Keratinocyte (primary cell): ENCODE measurements at regions not wholly inside any gene's neighbourhood (a gene's known extent, or its start where the extent isn't known, plus 50 kb on each side); places are given as distances from the start of the nearest gene placed in this dataset.

ENCODE experiments used
- DNase-seq: peaks from one replicate; pipeline ENCODE4 v3.0.0-alpha.2; 2011; ENCODE audit warnings: low read depth, missing footprints, low spot score
- FAIRE-seq: peaks from 2 replicates; lab custom pipeline; 2011; peaks lifted over from hg19 to GRCh38; lab: Jason Lieb, UNC
- H2AFZ ChIP-seq: 2 replicates; pipeline ENCODE4 v1.6.0; 2012; ENCODE audit warnings: low read length, control low read depth, inconsistent platforms; ENCODE audit not compliant: control insufficient read depth
- H3K27ac ChIP-seq: 2 replicates; pipeline ENCODE4 v1.5.1; 2011; ENCODE audit warnings: low read length; ENCODE audit not compliant: control insufficient read depth, insufficient read depth
- H3K27me3 ChIP-seq: 3 replicates; pipeline ENCODE4 v1.6.0; 2011; ENCODE audit warnings: low read length; ENCODE audit not compliant: control insufficient read depth, insufficient read depth; ENCODE audit errors: extremely low read depth
- H3K36me3 ChIP-seq, 2 experiments: 2 replicates in 1 of 2; 3 replicates in 1 of 2; pipeline ENCODE4 v1.5.1; 2011; ENCODE audit warnings: low read length in 2 of 2, mild to moderate bottlenecking in 1 of 2; ENCODE audit not compliant: control insufficient read depth in 2 of 2, insufficient read depth in 2 of 2; ENCODE audit errors: extremely low read depth in 1 of 2
- H3K4me1 ChIP-seq: 3 replicates; pipeline ENCODE4 v1.5.1; 2011; ENCODE audit warnings: low read length; ENCODE audit not compliant: control insufficient read depth, insufficient read depth; ENCODE audit errors: extremely low read depth
- H3K4me2 ChIP-seq: 3 replicates; pipeline ENCODE4 v1.6.0; 2011; ENCODE audit warnings: low read depth, low read length; ENCODE audit not compliant: control insufficient read depth, insufficient read depth; ENCODE audit errors: extremely low read depth
- H3K4me3 ChIP-seq, 3 experiments: fragments of 200-600 bp in 1 of 3; sonication (generic) in 1 of 3; 2 replicates in 2 of 3; 3 replicates in 1 of 3; pipeline ENCODE4 v1.5.1; 2011 to 2016; ENCODE audit warnings: low read length in 3 of 3, mild to moderate bottlenecking in 3 of 3, control low read depth in 2 of 3, inconsistent platforms in 1 of 3, low read depth in 1 of 3, mixed read lengths in 1 of 3, mixed run types in 1 of 3, moderate library complexity in 1 of 3; ENCODE audit not compliant: control insufficient read depth in 2 of 3, insufficient read depth in 2 of 3; ENCODE audit errors: extremely low read depth in 1 of 3
- H3K79me2 ChIP-seq: 2 replicates; pipeline ENCODE4 v1.6.0; 2012; ENCODE audit warnings: low read length; ENCODE audit not compliant: control insufficient read depth, insufficient read depth
- H3K9ac ChIP-seq: 3 replicates; pipeline ENCODE4 v1.6.0; 2011; ENCODE audit warnings: low read length; ENCODE audit not compliant: control insufficient read depth, insufficient read depth; ENCODE audit errors: extremely low read depth
- H3K9me1 ChIP-seq: 3 replicates; pipeline ENCODE4 v1.6.0; 2011; ENCODE audit warnings: low read length; ENCODE audit not compliant: control insufficient read depth, insufficient read depth; ENCODE audit errors: extremely low read depth
- H3K9me3 ChIP-seq: 2 replicates; pipeline ENCODE4 v1.5.1; 2012; ENCODE audit warnings: low read depth, low read length; ENCODE audit not compliant: control insufficient read depth
- H4K20me1 ChIP-seq: 3 replicates; pipeline ENCODE4 v1.6.0; 2011; ENCODE audit warnings: low read length; ENCODE audit not compliant: control insufficient read depth, insufficient read depth; ENCODE audit errors: extremely low read depth
- EZH2 ChIP-seq: IDR thresholded peaks from one replicate; pipeline ENCODE4 v1.6.1; 2012; ENCODE audit warnings: inconsistent platforms, mild to moderate bottlenecking, low read length, moderate library complexity
- dilution Hi-C: fragments of 300-500 bp; cut with MboI; formaldehyde crosslinking; loops from one replicate; pipeline ENCODE4 v1.7.0; 2020; ENCODE audit warnings: low sequenced_read_pairs; ENCODE audit not compliant: extremely low pct_ligation_motif_present
- TF ChIP-seq, protein P1 (sequence below), 3 experiments: IDR thresholded peaks in 1 of 3; conservative IDR thresholded peaks in 1 of 3; optimal IDR thresholded peaks in 1 of 3; 2 replicates in 2 of 3; 3 replicates in 1 of 3; pipeline versions ENCODE3 to v1.5.1; 2011; ENCODE audit warnings: low read length in 3 of 3, mild to moderate bottlenecking in 3 of 3, moderate library complexity in 2 of 3, control low read depth in 1 of 3, inconsistent platforms in 1 of 3; ENCODE audit not compliant: insufficient read depth in 2 of 3; ENCODE audit errors: extremely low read depth in 1 of 3

- Histone ChIP-seq H3K4me2 (no peak overlapping the region), H3K27me3 (peaks cover 4% of the 10 kb centered on the region), H3K9me3 (no peaks in the 10 kb centered on the region), H3K9me1 (no peaks in the 10 kb centered on the region), H3K27ac (no peak overlapping the region), H3K4me3 (no peak overlapping the region), H3K4me1 (no peaks in the 10 kb centered on the region), H3K9ac (no peak overlapping the region), H3K36me3 (no peaks in the 10 kb centered on the region), H3K79me2 (no peaks in the 10 kb centered on the region), H4K20me1 (no peaks in the 10 kb centered on the region), H2AFZ (no peak overlapping the region)
- FAIRE-seq (no peak), DNase-seq (no peak)
- dilution Hi-C loops, result no loop called here
- no peak for TF ChIP-seq EZH2
- TF ChIP-seq, protein P1, sequence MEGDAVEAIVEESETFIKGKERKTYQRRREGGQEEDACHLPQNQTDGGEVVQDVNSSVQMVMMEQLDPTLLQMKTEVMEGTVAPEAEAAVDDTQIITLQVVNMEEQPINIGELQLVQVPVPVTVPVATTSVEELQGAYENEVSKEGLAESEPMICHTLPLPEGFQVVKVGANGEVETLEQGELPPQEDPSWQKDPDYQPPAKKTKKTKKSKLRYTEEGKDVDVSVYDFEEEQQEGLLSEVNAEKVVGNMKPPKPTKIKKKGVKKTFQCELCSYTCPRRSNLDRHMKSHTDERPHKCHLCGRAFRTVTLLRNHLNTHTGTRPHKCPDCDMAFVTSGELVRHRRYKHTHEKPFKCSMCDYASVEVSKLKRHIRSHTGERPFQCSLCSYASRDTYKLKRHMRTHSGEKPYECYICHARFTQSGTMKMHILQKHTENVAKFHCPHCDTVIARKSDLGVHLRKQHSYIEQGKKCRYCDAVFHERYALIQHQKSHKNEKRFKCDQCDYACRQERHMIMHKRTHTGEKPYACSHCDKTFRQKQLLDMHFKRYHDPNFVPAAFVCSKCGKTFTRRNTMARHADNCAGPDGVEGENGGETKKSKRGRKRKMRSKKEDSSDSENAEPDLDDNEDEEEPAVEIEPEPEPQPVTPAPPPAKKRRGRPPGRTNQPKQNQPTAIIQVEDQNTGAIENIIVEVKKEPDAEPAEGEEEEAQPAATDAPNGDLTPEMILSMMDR (optimal IDR thresholded peaks at IDR 0.05 in 1 of 3, IDR thresholded peaks at IDR 0.05 in 1 of 3, conservative IDR thresholded peaks at IDR 0.05 in 1 of 3; ENCODE audit: extremely low read depth in 1 of 3, insufficient read depth in 2 of 3, low read length in 3 of 3), result no peak
Measured at GRCh38 chr13:39105110-39105509, 66.9 kb downstream of the NHLRC3 start.

DNA sequence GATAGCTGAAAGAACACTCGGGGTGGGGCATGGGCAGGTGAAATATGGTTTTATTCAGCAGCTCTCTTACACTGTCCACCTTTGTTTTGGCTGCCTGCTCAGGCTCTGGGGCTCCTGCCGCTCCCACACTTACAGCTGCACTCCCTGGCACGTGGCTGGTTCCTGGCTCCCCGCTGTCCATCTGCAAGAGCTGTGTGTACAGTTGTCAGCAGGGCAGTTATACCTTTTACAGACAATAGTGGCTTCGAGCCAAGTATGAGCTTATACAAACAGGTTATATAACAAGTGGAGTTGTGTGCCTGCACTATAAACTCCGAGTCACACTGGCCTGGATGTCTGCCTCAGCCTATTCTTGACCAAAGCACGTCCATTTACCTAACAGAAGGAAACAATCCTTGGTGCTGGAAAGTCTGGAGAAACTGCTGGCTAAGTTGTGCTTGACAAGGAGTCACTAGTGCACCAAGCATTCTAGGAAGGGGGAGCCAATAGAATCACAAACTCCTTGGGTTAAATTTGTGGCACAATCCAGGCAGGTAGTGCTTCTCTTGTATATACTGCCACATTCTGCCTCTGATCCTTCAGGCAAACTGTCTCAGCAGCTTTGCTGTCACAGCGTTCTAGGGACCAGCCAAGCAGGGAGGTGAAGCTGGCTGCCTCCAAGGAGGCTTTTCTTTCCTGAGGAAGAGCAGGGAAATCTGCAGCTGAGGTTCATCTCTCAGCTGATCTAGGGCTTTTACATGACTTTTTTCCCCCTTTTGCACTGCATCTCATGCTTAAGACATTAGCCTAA is 68.2 kb downstream of the NHLRC3 start:
- H3K79me2 ChIP-seq, result no peaks in the 10 kb centered on the region

More for the DNA sequence above, 68.2 kb downstream of the NHLRC3 start:
- H3K4me1 ChIP-seq, result no peaks in the 10 kb centered on the region
- TF ChIP-seq, protein P1 (optimal IDR thresholded peaks at IDR 0.05 in 1 of 3, IDR thresholded peaks at IDR 0.05 in 1 of 3, conservative IDR thresholded peaks at IDR 0.05 in 1 of 3; ENCODE audit: extremely low read depth in 1 of 3, insufficient read depth in 2 of 3, low read length in 3 of 3), result no peak
- no peak for TF ChIP-seq EZH2
- H3K9me1 ChIP-seq, result no peaks in the 10 kb centered on the region
- H4K20me1 ChIP-seq, result no peaks in the 10 kb centered on the region
- H3K36me3 ChIP-seq, result no peaks in the 10 kb centered on the region
- H3K9me3 ChIP-seq, result no peaks in the 10 kb centered on the region
- H3K27ac ChIP-seq, result no peak overlapping the region
- dilution Hi-C loops, result no loop called here
- no peak for DNase-seq
- H3K4me3 ChIP-seq, result no peak overlapping the region
- no peak for FAIRE-seq
- no peak overlapping the region for H3K4me2 ChIP-seq
- no peak overlapping the region for H2AFZ ChIP-seq
- H3K9ac ChIP-seq, result no peak overlapping the region
- H3K27me3 ChIP-seq, result peaks cover 8% of the 10 kb centered on the region
